ENCODE measurements at regions not wholly inside any gene's neighbourhood (a gene's known extent, or its start where the extent isn't known, plus 50 kb on each side); places are given as distances from the start of the nearest gene placed in this dataset.

DNA sequence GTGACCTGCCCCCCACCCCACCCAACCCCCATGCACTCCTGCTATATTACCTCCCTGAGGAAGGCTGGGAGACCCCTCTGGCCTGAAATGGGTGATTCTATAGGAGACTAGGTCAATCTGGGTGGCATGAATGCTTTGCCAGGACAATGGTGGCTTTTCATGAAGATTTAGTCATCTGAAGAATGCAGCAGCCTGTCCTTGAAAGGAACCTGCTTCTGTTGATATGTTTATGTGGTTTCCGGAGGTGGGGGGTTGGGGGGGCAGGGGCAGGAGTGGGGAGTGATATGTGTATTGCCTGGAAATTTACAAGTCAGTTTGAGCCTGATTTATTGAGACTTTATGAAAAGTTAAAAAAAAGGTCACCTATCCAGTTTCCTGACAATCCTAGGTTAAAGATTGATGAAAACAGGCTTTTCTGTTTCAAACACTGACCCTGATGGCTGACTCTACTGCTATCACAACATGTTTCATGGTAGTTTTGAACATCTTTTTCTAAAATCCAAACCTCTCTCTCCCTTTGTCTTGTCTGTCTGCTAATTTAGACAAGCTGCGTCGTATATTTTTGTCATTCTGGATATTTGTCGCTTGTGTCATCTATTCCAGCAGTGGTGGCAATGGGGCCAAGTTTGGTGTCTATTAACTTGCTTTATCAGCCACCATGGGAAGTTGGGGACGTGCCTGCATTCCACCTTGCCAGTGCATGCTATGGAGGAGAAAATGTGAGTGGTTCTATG lies 153.7 kb upstream of the EGFLAM start:
- Histone ChIP-seq H3K9me3 (ENCODE audit: control insufficient read depth in 1 of 2, insufficient read depth in 1 of 2, low read depth in 1 of 2, low read length in 2 of 2) (no peaks in the 10 kb centered on the region), H4K20me1 (ENCODE audit: insufficient read depth) (no peaks in the 10 kb centered on the region), H3K9ac (ENCODE audit: low read length) (no peak overlapping the region), H3K27me3 (ENCODE audit: insufficient read depth, low read length) (no peaks in the 10 kb centered on the region), H3K4me3 (replicated peaks in 1 of 2; ENCODE audit: low read depth in 1 of 2, low read length in 2 of 2) (no peak overlapping the region), H3K9me2 (ENCODE audit: insufficient read depth) (no peaks in the 10 kb centered on the region), H3K79me2 (ENCODE audit: insufficient read depth, low read length) (no peaks in the 10 kb centered on the region), H3K4me2 (ENCODE audit: low read length) (no peak overlapping the region), H3K36me3 (ENCODE audit: control insufficient read depth in 1 of 2, insufficient read depth in 2 of 2, low read length in 2 of 2) (no peaks in the 10 kb centered on the region), H3K27ac (ENCODE audit: low read depth, low read length) (no peak overlapping the region), H2AFZ (ENCODE audit: low read depth, low read length, poor library complexity, severe bottlenecking) (no peak overlapping the region), H3K4me1 (ENCODE audit: control insufficient read depth in 1 of 2, insufficient read depth in 2 of 2, low read length in 2 of 2) (peaks cover 0 to 5% of the 10 kb centered on the region in 2 experiments; a peak in 2 of 4 replicates)
- no peak for TF ChIP-seq POLR2A (IDR thresholded peaks at IDR 0.05; ENCODE audit: borderline replicate concordance, extremely low read depth, insufficient read depth, insufficient read length)
- TF ChIP-seq FOSL1 (IDR thresholded peaks at IDR 0.05; ENCODE audit: low read depth), result no peak
- TF ChIP-seq, protein P1, sequence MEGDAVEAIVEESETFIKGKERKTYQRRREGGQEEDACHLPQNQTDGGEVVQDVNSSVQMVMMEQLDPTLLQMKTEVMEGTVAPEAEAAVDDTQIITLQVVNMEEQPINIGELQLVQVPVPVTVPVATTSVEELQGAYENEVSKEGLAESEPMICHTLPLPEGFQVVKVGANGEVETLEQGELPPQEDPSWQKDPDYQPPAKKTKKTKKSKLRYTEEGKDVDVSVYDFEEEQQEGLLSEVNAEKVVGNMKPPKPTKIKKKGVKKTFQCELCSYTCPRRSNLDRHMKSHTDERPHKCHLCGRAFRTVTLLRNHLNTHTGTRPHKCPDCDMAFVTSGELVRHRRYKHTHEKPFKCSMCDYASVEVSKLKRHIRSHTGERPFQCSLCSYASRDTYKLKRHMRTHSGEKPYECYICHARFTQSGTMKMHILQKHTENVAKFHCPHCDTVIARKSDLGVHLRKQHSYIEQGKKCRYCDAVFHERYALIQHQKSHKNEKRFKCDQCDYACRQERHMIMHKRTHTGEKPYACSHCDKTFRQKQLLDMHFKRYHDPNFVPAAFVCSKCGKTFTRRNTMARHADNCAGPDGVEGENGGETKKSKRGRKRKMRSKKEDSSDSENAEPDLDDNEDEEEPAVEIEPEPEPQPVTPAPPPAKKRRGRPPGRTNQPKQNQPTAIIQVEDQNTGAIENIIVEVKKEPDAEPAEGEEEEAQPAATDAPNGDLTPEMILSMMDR (IDR thresholded peaks at IDR 0.05 in 2 of 3, conservative IDR thresholded peaks at IDR 0.05 in 1 of 3; ENCODE audit: borderline replicate concordance in 1 of 3, insufficient read depth in 1 of 3, low read depth in 2 of 3, low read length in 2 of 3), result no peak
- TF ChIP-seq, protein P2, sequence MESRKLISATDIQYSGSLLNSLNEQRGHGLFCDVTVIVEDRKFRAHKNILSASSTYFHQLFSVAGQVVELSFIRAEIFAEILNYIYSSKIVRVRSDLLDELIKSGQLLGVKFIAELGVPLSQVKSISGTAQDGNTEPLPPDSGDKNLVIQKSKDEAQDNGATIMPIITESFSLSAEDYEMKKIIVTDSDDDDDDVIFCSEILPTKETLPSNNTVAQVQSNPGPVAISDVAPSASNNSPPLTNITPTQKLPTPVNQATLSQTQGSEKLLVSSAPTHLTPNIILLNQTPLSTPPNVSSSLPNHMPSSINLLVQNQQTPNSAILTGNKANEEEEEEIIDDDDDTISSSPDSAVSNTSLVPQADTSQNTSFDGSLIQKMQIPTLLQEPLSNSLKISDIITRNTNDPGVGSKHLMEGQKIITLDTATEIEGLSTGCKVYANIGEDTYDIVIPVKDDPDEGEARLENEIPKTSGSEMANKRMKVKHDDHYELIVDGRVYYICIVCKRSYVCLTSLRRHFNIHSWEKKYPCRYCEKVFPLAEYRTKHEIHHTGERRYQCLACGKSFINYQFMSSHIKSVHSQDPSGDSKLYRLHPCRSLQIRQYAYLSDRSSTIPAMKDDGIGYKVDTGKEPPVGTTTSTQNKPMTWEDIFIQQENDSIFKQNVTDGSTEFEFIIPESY (IDR thresholded peaks at IDR 0.05; ENCODE audit: extremely low read depth, insufficient replicate concordance, low read length), result no peak
- TF ChIP-seq POLR2AphosphoS5 (IDR thresholded peaks at IDR 0.05; ENCODE audit: low read depth, low read length), result no peak
- TF ChIP-seq SIN3A (IDR thresholded peaks at IDR 0.05; ENCODE audit: low read depth), result no peak
- no peak for TF ChIP-seq YY1 (IDR thresholded peaks at IDR 0.05; ENCODE audit: extremely low read depth, insufficient replicate concordance, low read depth, low read length)
- no peak for TF ChIP-seq EZH2phosphoT487 (IDR thresholded peaks at IDR 0.05; ENCODE audit: borderline replicate concordance)
- TF ChIP-seq CEBPB (IDR thresholded peaks at IDR 0.05; ENCODE audit: low read depth), result no peak
- TF ChIP-seq RAD21 (IDR thresholded peaks at IDR 0.05; ENCODE audit: low read depth), result no peak
- TF ChIP-seq ZNF274 (IDR thresholded peaks at IDR 0.05; ENCODE audit: low read depth, low read length), result no peak
- no peak for DNase-seq (ENCODE audit: low read depth, low spot score)
- ATAC-seq, result no peak
- intact Hi-C loops (cut with micrococcal nuclease), result no loop called here
- BruUV-seq (replicated peaks), result no TSS peak
- ChIA-PET POLR2A (no interaction called here), CTCF (no interaction called here), RAD21 (ENCODE audit: low non-redundant PET in 1 of 2, low total read pairs in 2 of 2, uncharacterized antibody in 2 of 2, unreplicated experiment in 2 of 2) (no interaction called here)
